H1 (cell line): ENCODE measurements at regions not wholly inside any gene's neighbourhood (a gene's known extent, or its start where the extent isn't known, plus 50 kb on each side); places are given as distances from the start of the nearest gene placed in this dataset.

Experiments
- CTCF ChIA-PET: fragments of 300-600 bp; sonication (Branson Sonifier 250); formaldehyde crosslinking; loops from one replicate; lab custom pipeline; 2021; ENCODE audit not compliant: partially characterized antibody; lab: Charles Lee
- POLR2A ChIA-PET: fragments of 300-600 bp; sonication (Branson Sonifier 250); formaldehyde crosslinking; loops from one replicate; lab custom pipeline; 2021; ENCODE audit warnings: inconsistent platforms; ENCODE audit not compliant: partially characterized antibody; lab: Charles Lee
- DNase-seq, 2 experiments: peaks; one replicate each; pipeline versions ENCODE4 v3.0.0 to v3.0.0-alpha.2; 2010 to 2022; ENCODE audit warnings: low spot score in 2 of 2, low read depth in 1 of 2, mixed read lengths in 1 of 2
- FAIRE-seq: peaks from 2 replicates; lab custom pipeline; 2011; peaks lifted over from hg19 to GRCh38; lab: Jason Lieb, UNC
- H2AFZ ChIP-seq: 2 replicates; pipeline ENCODE4 v1.8.1; 2012; ENCODE audit warnings: low read length, inconsistent platforms
- H2AK5ac ChIP-seq: 2 replicates; pipeline ENCODE4 v1.6.1; 2013; ENCODE audit warnings: low read depth, low read length
- H2BK120ac ChIP-seq: replicated peaks from 2 replicates; pipeline ENCODE3; 2013; ENCODE audit warnings: low read depth, low read length, inconsistent platforms
- H2BK12ac ChIP-seq: 2 replicates; pipeline ENCODE4 v1.6.1; 2013; ENCODE audit warnings: low read depth, low read length
- H2BK15ac ChIP-seq: 2 replicates; pipeline ENCODE4 v1.6.1; 2013; ENCODE audit warnings: low read length
- H2BK20ac ChIP-seq: 2 replicates; pipeline ENCODE4 v1.6.1; 2013; ENCODE audit warnings: low read length
- H2BK5ac ChIP-seq: 2 replicates; pipeline ENCODE4 v1.6.1; 2013; ENCODE audit warnings: low read depth, low read length
- H3K14ac ChIP-seq: 2 replicates; pipeline ENCODE4 v1.6.1; 2013; ENCODE audit warnings: inconsistent platforms; ENCODE audit not compliant: insufficient read length
- H3K18ac ChIP-seq: 2 replicates; pipeline ENCODE4 v1.6.1; 2013; ENCODE audit warnings: low read length; ENCODE audit errors: extremely low read depth
- H3K23ac ChIP-seq: 2 replicates; pipeline ENCODE4 v1.6.1; 2013; ENCODE audit warnings: inconsistent platforms; ENCODE audit not compliant: insufficient read length
- H3K23me2 ChIP-seq: 2 replicates; pipeline ENCODE4 v1.6.1; 2013; ENCODE audit warnings: low read depth, low read length
- H3K27ac ChIP-seq: 2 replicates; pipeline ENCODE4 v1.6.1; 2011; ENCODE audit warnings: low read depth, low read length, inconsistent platforms
- H3K27me3 ChIP-seq, 4 experiments: replicated peaks in 1 of 4; 1 replicate in 1 of 4; 2 replicates in 3 of 4; pipeline versions ENCODE4 v1.6.1 to v1.8.1; 2011 to 2013; ENCODE audit warnings: low read length in 3 of 4, mild to moderate bottlenecking in 3 of 4, inconsistent platforms in 2 of 4, mixed read lengths in 2 of 4, moderate library complexity in 1 of 4; ENCODE audit not compliant: control insufficient read depth in 3 of 4, insufficient read depth in 3 of 4; ENCODE audit errors: extremely low read depth in 1 of 4
- H3K36me3 ChIP-seq, 4 experiments: 2 replicates each; pipeline versions ENCODE4 v1.6.1 to v1.8.1; 2011 to 2013; ENCODE audit warnings: mild to moderate bottlenecking in 4 of 4, low read length in 3 of 4, moderate library complexity in 2 of 4, control low read depth in 1 of 4, inconsistent platforms in 1 of 4; ENCODE audit not compliant: insufficient read depth in 4 of 4, control insufficient read depth in 2 of 4
- H3K4ac ChIP-seq: replicated peaks from 2 replicates; pipeline ENCODE3; 2013; ENCODE audit warnings: low read length, low read depth, mixed read lengths, inconsistent platforms; ENCODE audit not compliant: insufficient read length
- H3K4me1 ChIP-seq, 4 experiments: replicated peaks in 1 of 4; 1 replicate in 1 of 4; 2 replicates in 3 of 4; pipeline versions ENCODE4 v1.6.1 to v1.8.1; 2011 to 2013; ENCODE audit warnings: low read length in 3 of 4, inconsistent platforms in 2 of 4, mixed read lengths in 1 of 4; ENCODE audit not compliant: insufficient read depth in 4 of 4, control insufficient read depth in 3 of 4
- H3K4me2 ChIP-seq, 2 experiments: 2 replicates each; pipeline versions ENCODE4 v1.6.1 to v1.8.1; 2011 to 2013; ENCODE audit warnings: low read depth in 2 of 2, low read length in 2 of 2, control low read depth in 1 of 2, inconsistent platforms in 1 of 2, mild to moderate bottlenecking in 1 of 2; ENCODE audit not compliant: insufficient read depth in 1 of 2
- H3K4me3 ChIP-seq, 4 experiments: fragments of 200-600, 300-600 bp in 1 of 4; sonication (generic), shearing (Covaris generic), sonication (Bioruptor Twin) in 1 of 4; 2 replicates each; pipeline versions ENCODE4 v1.5.1 to v1.8.1; 2011 to 2016; ENCODE audit warnings: low read length in 4 of 4, low read depth in 3 of 4, control low read depth in 2 of 4, inconsistent platforms in 2 of 4, mild to moderate bottlenecking in 2 of 4, mixed read lengths in 1 of 4, moderate library complexity in 1 of 4; ENCODE audit not compliant: insufficient read depth in 2 of 4; ENCODE audit errors: extremely low read depth in 1 of 4
- H3K56ac ChIP-seq: replicated peaks from 2 replicates; pipeline ENCODE3; 2013; ENCODE audit warnings: low read depth, mild to moderate bottlenecking, mixed read lengths, low read length, inconsistent platforms; ENCODE audit not compliant: insufficient read length
- H3K79me1 ChIP-seq: 2 replicates; pipeline ENCODE4 v1.6.1; 2013; ENCODE audit warnings: low read depth, low read length, control low read depth
- H3K79me2 ChIP-seq, 2 experiments: 2 replicates each; pipeline versions ENCODE4 v1.6.1 to v1.8.1; 2012 to 2013; ENCODE audit warnings: low read length in 2 of 2, mild to moderate bottlenecking in 2 of 2, inconsistent platforms in 1 of 2; ENCODE audit not compliant: insufficient read depth in 2 of 2, control insufficient read depth in 1 of 2
- H3K9ac ChIP-seq, 4 experiments: replicated peaks in 1 of 4; 1 replicate in 1 of 4; 2 replicates in 3 of 4; pipeline versions ENCODE4 v1.6.1 to v1.8.1; 2011 to 2013; ENCODE audit warnings: low read depth in 3 of 4, low read length in 3 of 4, control low read depth in 2 of 4, mild to moderate bottlenecking in 2 of 4, moderate library complexity in 2 of 4, inconsistent platforms in 1 of 4; ENCODE audit errors: extremely low read depth in 1 of 4
- H3K9me3 ChIP-seq, 2 experiments: 2 replicates each; pipeline versions ENCODE4 v1.6.1 to v1.8.1; 2012 to 2013; ENCODE audit warnings: mild to moderate bottlenecking in 2 of 2, moderate library complexity in 2 of 2, control low read depth in 1 of 2, inconsistent platforms in 1 of 2, low read depth in 1 of 2, low read length in 1 of 2, mixed read lengths in 1 of 2; ENCODE audit not compliant: insufficient read depth in 2 of 2
- H4K20me1 ChIP-seq, 2 experiments: replicated peaks in 1 of 2; 2 replicates each; pipeline versions ENCODE3 to v1.8.1; 2011 to 2013; ENCODE audit warnings: inconsistent platforms in 2 of 2, low read length in 2 of 2, mild to moderate bottlenecking in 1 of 2; ENCODE audit not compliant: insufficient read depth in 2 of 2, control insufficient read depth in 1 of 2
- H4K5ac ChIP-seq: 2 replicates; pipeline ENCODE4 v1.6.1; 2013; ENCODE audit warnings: low read length, low read depth, mixed read lengths, inconsistent platforms; ENCODE audit not compliant: insufficient read length
- H4K8ac ChIP-seq: 2 replicates; pipeline ENCODE4 v1.8.0; 2013; ENCODE audit warnings: mild to moderate bottlenecking, moderate library complexity, low read length, inconsistent platforms; ENCODE audit not compliant: insufficient read depth; ENCODE audit errors: extremely low read depth
- H4K91ac ChIP-seq: replicated peaks from 2 replicates; pipeline ENCODE3; 2013; ENCODE audit warnings: low read length, mixed read lengths, inconsistent platforms; ENCODE audit not compliant: insufficient read length
- BACH1 ChIP-seq: IDR thresholded peaks from 2 replicates; pipeline ENCODE4 v1.6.1; 2012; ENCODE audit warnings: low read length, improper control_type of control experiment
- CBX5 ChIP-seq: fragments of 300-800, 300-1000 bp; sonication (generic); IDR thresholded peaks from 2 replicates; pipeline ENCODE4 v1.7.1; 2016; ENCODE audit warnings: antibody characterized with exemption, low read length, low read depth
- CHD1 ChIP-seq: IDR thresholded peaks from 2 replicates; pipeline ENCODE4 v1.6.1; 2012; ENCODE audit warnings: low read depth, low read length, improper control_type of control experiment
- CREB1 ChIP-seq: IDR thresholded peaks from 2 replicates; pipeline ENCODE4 v1.6.1; 2012; ENCODE audit warnings: inconsistent platforms
- FOSL1 ChIP-seq: IDR thresholded peaks from 2 replicates; pipeline ENCODE4 v1.6.1; 2011; ENCODE audit warnings: mild to moderate bottlenecking, low read depth, low read length, moderate library complexity; ENCODE audit not compliant: insufficient read depth
- KDM5A ChIP-seq: fragments of 200-600 bp; IDR thresholded peaks from 2 replicates; pipeline ENCODE4 v1.7.1; 2012; ENCODE audit warnings: mild to moderate bottlenecking, low read length, inconsistent platforms, mixed read lengths
- POU5F1 ChIP-seq: IDR thresholded peaks from 2 replicates; pipeline ENCODE4 v1.6.1; 2011; ENCODE audit warnings: low read depth, mild to moderate bottlenecking, low read length, moderate library complexity
- SP2 ChIP-seq: IDR thresholded peaks from 2 replicates; pipeline ENCODE4 v1.6.1; 2012; ENCODE audit warnings: mild to moderate bottlenecking, low read length, inconsistent platforms
- SP4 ChIP-seq: IDR thresholded peaks from 2 replicates; pipeline ENCODE4 v1.6.1; 2012; ENCODE audit warnings: low read length, inconsistent platforms
- TEAD4 ChIP-seq: IDR thresholded peaks from 2 replicates; pipeline ENCODE4 v1.6.1; 2012; ENCODE audit warnings: low read depth, low read length, inconsistent platforms, mixed read lengths
- ZNF274 ChIP-seq: IDR thresholded peaks from 2 replicates; pipeline ENCODE4 v1.7.0; 2012; ENCODE audit warnings: low read length, borderline replicate concordance; ENCODE audit errors: extremely low read depth
- WGBS, 2 experiments: shearing (Covaris generic) in 1 of 2; methylation state at CpG; one replicate each; pipeline versions ENCODE4 v1.1.6 to v1.1.7; 2013 to 2015; ENCODE audit warnings: low lambda C conversion rate in 2 of 2, mixed read lengths in 2 of 2, inconsistent platforms in 1 of 2, low coverage in 1 of 2, missing lambda C conversion rate in 1 of 2; ENCODE audit not compliant: insufficient replicate concordance in 2 of 2, insufficient coverage in 1 of 2, insufficient read length in 1 of 2; ENCODE audit errors: extremely low coverage in 1 of 2, missing lambda C conversion rate in 1 of 2; 5-methylcytosine and 5-hydroxymethylcytosine counted together
- TF ChIP-seq, protein P1 (sequence below): IDR thresholded peaks from 2 replicates; pipeline ENCODE4 v1.6.1; 2012; ENCODE audit warnings: low read length, inconsistent platforms

DNA sequence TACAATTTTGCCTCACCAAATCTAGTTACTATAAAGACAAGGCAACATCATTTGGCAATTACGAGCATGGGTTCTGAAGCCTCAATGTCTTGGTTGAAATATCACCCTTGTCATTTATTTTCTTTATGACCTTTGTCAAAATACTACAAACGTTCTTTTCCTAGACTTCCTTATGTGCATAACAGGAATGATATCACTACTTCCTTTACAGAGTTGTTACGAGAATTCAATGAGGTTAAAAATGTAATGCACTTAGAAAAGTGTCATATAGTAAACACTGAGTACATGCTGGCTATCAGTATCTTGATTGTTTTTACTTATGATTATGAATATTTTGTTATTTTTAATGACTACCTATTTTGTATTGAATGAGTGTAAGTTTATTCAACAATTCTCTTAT lies 640.9 kb upstream of the CCNG1 start:
- DNase-seq (no peak), FAIRE-seq (no peak)
- Histone ChIP-seq H3K79me2 (no peaks in the 10 kb centered on the region), H3K9me3 (no peaks in the 10 kb centered on the region), H3K36me3 (no peaks in the 10 kb centered on the region), H2BK20ac (no peak overlapping the region), H3K4me1 (no peaks in the 10 kb centered on the region), H2BK15ac (no peak overlapping the region), H4K8ac (no peak overlapping the region), H3K18ac (no peak overlapping the region), H2BK12ac (no peak overlapping the region), H3K14ac (no peak overlapping the region), H2AK5ac (no peak overlapping the region), H3K23ac (no peak overlapping the region), H3K23me2 (no peaks in the 10 kb centered on the region), H3K4me3 (no peak overlapping the region), H4K5ac (no peak overlapping the region), H3K79me1 (no peaks in the 10 kb centered on the region), H3K9ac (no peak overlapping the region), H2BK120ac (no peak overlapping the region), H3K27ac (no peak overlapping the region), H2BK5ac (no peak overlapping the region), H3K4me2 (no peak overlapping the region), H2AFZ (no peak overlapping the region), H4K91ac (no peak overlapping the region), H4K20me1 (no peaks in the 10 kb centered on the region), H3K4ac (no peak overlapping the region), H3K27me3 (no peaks in the 10 kb centered on the region), H3K56ac (no peak overlapping the region)
- TF ChIP-seq CHD1 (no peak), ZNF274 (no peak), CBX5 (no peak), BACH1 (no peak), TEAD4 (no peak), SP2 (no peak), POU5F1 (no peak), FOSL1 (no peak), CREB1 (no peak), SP4 (no peak), KDM5A (no peak)
- TF ChIP-seq, protein P1, sequence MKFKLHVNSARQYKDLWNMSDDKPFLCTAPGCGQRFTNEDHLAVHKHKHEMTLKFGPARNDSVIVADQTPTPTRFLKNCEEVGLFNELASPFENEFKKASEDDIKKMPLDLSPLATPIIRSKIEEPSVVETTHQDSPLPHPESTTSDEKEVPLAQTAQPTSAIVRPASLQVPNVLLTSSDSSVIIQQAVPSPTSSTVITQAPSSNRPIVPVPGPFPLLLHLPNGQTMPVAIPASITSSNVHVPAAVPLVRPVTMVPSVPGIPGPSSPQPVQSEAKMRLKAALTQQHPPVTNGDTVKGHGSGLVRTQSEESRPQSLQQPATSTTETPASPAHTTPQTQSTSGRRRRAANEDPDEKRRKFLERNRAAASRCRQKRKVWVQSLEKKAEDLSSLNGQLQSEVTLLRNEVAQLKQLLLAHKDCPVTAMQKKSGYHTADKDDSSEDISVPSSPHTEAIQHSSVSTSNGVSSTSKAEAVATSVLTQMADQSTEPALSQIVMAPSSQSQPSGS: no peak
- ChIA-PET CTCF (no interaction called here), POLR2A (no interaction called here)
- 96% methylated on average over 3 of the region's 3 CpGs; no CpG with 5 or more reads in 1 of the 2 experiments for whole genome bisulfite sequencing, 2 experiments
